ENCODE measurements at regions not wholly inside any gene's neighbourhood (a gene's known extent, or its start where the extent isn't known, plus 50 kb on each side); places are given as distances from the start of the nearest gene placed in this dataset.

- no peaks in the 10 kb centered on the region for H3K9me3 ChIP-seq
- peaks cover 0 to 5% (median 2%) of the 10 kb centered on the region in 4 donors for H3K4me1 ChIP-seq
- intact Hi-C loops (cut with DNase I; ENCODE audit: low total_unique reads), result no loop called here
- WGBS, 5 donors, result 82 to 91% (median 87%) methylated on average over 1 of the region's 1 CpG
- TF ChIP-seq POLR2A (IDR thresholded peaks at IDR 0.05) (no peak), EP300 (IDR thresholded peaks at IDR 0.05) (no peak), POLR2AphosphoS5 (IDR thresholded peaks at IDR 0.05) (no peak), CTCF (IDR thresholded peaks at IDR 0.05) (no peak)
- H3K4me3 ChIP-seq, result no peak overlapping the region
- H3K27ac ChIP-seq, result no peak overlapping the region
- no peaks in the 10 kb centered on the region for H3K36me3 ChIP-seq
- no peaks in the 10 kb centered on the region for H3K27me3 ChIP-seq
- peak in 1 of 2 donors; percentile 71 for DNase-seq
These were observed 82.8 kb downstream of the TNFAIP3 start for GRCh38 chr6:137949686-137950390.

GRCh38 chr6:137950581-137950980 lies 83.5 kb downstream of the TNFAIP3 start:
- Histone ChIP-seq H3K4me1 (no peaks in the 10 kb centered on the region), H3K36me3 (no peaks in the 10 kb centered on the region), H3K4me3 (no peak overlapping the region), H3K27me3 (no peaks in the 10 kb centered on the region), H3K27ac (no peak overlapping the region), H3K9me3 (no peaks in the 10 kb centered on the region)
- DNase-seq, result no peak
- intact Hi-C loops (cut with DNase I; ENCODE audit: low total_unique reads), result no loop called here
- WGBS, 5 donors, result 83 to 87% (median 85%) methylated on average over 7 of the region's 7 CpGs
- no peak for TF ChIP-seq POLR2A (IDR thresholded peaks at IDR 0.05)
- no peak for TF ChIP-seq CTCF (IDR thresholded peaks at IDR 0.05)
- TF ChIP-seq EP300 (IDR thresholded peaks at IDR 0.05), result no peak
- TF ChIP-seq POLR2AphosphoS5 (IDR thresholded peaks at IDR 0.05), result no peak

- Histone ChIP-seq H3K27me3 (no peaks in the 10 kb centered on the region), H3K4me3 (no peak overlapping the region), H3K36me3 (no peaks in the 10 kb centered on the region), H3K9me3 (no peaks in the 10 kb centered on the region), H3K4me1 (no peaks in the 10 kb centered on the region), H3K27ac (no peak overlapping the region)
- peak in 1 of 2 donors; percentile 36 for DNase-seq
- WGBS, 5 donors, result 73 to 87% (median 84%) methylated on average over 3 of the region's 3 CpGs
- TF ChIP-seq POLR2A (IDR thresholded peaks at IDR 0.05) (no peak), CTCF (IDR thresholded peaks at IDR 0.05) (no peak), POLR2AphosphoS5 (IDR thresholded peaks at IDR 0.05) (no peak), EP300 (IDR thresholded peaks at IDR 0.05) (no peak)
- intact Hi-C loops (cut with DNase I; ENCODE audit: low total_unique reads), result no loop called here
These were observed 84.1 kb downstream of the TNFAIP3 start for GRCh38 chr6:137951064-137951597.

- Histone ChIP-seq H3K4me3 (no peak overlapping the region), H3K36me3 (no peaks in the 10 kb centered on the region), H3K9me3 (no peaks in the 10 kb centered on the region), H3K27ac (no peak overlapping the region), H3K4me1 (no peaks in the 10 kb centered on the region), H3K27me3 (no peaks in the 10 kb centered on the region)
- 86 to 93% (median 92%) methylated on average over 2 of the region's 2 CpGs for WGBS, 5 donors
- DNase-seq, result no peak
- intact Hi-C loops (cut with DNase I; ENCODE audit: low total_unique reads), result no loop called here
- TF ChIP-seq EP300 (IDR thresholded peaks at IDR 0.05), result no peak
- TF ChIP-seq CTCF (IDR thresholded peaks at IDR 0.05), result no peak
- no peak for TF ChIP-seq POLR2AphosphoS5 (IDR thresholded peaks at IDR 0.05)
- no peak for TF ChIP-seq POLR2A (IDR thresholded peaks at IDR 0.05)
These were observed 85.2 kb downstream of the TNFAIP3 start for GRCh38 chr6:137952247-137952646.

Measured in stomach (tissue), 8 donors.